GM10266 (cell line): ENCODE measurements at regions not wholly inside any gene's neighbourhood (a gene's known extent, or its start where the extent isn't known, plus 50 kb on each side); places are given as distances from the start of the nearest gene placed in this dataset.
"Not testable (repeated sequence)": the region's sequence is repeated elsewhere in the genome, so short reads cannot be mapped to it uniquely, and the experiment has no call there.

Source experiments
- DNase-seq: peaks from one replicate; pipeline ENCODE4 v3.0.0; 2012; ENCODE audit errors: extremely low spot score
- TF ChIP-seq, protein P1 (sequence below): IDR thresholded peaks from 2 replicates; pipeline ENCODE4 v1.5.1; 2012; ENCODE audit warnings: mild to moderate bottlenecking, low read depth; ENCODE audit not compliant: control insufficient read depth, insufficient read depth; ENCODE audit errors: missing control alignments

DNA sequence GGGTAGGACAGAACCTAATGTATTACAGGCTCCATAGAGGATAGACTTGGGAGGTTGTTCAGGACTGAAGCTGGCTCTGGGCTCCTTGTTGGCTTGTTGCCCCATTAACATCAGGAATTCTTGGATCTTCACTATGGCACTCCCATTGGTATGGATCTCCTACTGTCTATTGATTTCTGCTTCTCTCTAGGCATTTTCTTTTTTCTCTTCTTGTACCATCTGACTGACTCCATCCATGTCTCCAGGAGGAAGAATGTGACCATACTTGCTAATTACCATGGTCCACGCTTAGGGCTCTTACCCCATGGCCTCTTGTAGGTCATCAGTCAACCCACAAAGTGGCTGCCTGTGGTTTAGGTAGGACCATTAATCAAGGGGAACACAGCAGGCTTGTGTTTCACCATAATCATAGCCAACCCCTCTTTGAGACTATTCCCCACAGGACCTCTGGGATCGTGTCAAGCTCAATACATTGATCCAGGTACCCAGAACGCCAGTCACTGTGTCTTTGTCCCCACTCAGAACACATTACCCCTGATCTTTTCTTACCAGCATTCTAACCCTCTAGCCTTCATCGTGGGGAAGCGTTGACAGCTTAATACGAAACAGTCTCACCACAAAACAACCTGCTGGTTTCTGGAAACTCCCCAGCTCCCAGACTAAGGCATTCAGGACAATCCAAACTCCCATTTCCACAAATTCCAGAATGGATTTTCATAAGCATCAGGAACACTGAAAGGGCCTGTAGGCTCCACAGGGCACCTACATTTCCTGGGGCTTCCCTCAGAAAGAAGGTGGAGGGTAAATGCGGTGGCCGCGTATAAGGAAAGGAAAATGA is 97.1 kb downstream of the ETS2 start:
- TF ChIP-seq, protein P1, sequence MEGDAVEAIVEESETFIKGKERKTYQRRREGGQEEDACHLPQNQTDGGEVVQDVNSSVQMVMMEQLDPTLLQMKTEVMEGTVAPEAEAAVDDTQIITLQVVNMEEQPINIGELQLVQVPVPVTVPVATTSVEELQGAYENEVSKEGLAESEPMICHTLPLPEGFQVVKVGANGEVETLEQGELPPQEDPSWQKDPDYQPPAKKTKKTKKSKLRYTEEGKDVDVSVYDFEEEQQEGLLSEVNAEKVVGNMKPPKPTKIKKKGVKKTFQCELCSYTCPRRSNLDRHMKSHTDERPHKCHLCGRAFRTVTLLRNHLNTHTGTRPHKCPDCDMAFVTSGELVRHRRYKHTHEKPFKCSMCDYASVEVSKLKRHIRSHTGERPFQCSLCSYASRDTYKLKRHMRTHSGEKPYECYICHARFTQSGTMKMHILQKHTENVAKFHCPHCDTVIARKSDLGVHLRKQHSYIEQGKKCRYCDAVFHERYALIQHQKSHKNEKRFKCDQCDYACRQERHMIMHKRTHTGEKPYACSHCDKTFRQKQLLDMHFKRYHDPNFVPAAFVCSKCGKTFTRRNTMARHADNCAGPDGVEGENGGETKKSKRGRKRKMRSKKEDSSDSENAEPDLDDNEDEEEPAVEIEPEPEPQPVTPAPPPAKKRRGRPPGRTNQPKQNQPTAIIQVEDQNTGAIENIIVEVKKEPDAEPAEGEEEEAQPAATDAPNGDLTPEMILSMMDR: no peak
- no peak for DNase-seq

DNA sequence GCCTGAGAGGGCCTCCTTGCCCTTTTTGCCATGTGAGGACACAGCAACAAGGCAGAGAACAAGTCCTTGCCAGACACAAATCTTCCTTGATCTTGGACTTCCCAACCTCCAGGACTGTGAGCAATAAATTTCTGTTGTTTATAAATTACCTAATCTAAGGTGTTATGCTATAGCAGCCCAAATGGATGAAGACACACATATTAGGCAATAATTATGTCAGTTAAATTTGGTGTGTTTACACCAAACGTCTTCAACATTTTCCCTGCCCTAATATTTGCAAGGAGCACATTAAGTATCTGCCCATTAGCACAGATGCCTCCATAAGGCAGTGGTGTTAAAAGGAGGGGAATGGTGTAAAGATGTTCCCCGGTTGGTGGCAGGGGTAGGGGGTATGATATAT is 94.8 kb downstream of the ETS2 start:
- no peak for DNase-seq
- TF ChIP-seq, protein P1: no peak

DNA sequence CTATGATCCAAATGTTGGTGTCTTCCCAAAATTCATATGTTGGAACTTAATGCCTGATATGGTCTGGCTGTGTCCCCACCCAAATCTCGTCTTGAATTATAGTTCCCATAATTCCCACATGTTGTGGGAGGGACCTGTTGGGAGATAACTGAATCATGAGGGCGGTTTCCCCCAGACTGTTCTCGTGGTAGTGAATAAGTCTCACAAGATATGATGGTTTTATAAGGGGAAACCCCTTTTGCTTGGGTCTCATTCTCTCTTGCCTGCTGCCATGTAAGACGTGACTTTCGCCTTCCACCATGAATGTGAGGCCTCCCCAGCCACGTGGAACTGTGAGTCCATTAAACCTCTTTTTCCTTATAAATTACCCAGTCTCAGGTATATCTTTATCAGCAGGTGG is 94.3 kb downstream of the ETS2 start:
- not testable (repeated sequence) for DNase-seq

DNA sequence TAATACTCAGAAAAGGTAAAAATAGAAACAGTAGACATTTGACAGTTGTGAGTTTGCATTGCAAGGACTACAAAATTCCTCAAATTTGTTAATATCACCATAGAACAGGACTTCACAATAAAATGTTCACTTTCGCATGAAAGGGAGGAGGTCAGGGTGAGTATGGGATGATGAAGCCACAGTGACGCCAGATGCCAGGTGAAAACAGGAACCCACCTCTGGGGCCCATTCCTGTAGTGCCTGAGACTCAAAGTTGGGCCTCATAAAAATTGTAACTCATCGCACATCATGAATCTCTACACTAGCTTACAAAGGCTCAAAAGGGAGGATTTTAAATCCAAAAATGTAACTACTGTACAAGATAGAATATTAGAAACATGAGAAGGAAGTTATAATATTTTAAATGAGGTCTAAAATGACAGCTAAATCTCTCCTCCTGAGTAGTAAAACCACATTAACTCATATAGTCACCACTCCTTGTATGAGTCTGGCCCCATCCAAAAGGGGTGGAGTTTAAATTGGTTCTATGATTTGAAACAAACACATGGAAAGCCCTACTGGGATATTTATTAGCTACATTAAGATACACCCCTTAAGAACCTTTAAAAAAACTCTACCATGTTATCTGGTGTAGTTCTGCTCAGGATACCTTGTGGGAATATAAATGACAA is 93.7 kb downstream of the ETS2 start:
- no peak for DNase-seq
- TF ChIP-seq, protein P1: no peak

DNA sequence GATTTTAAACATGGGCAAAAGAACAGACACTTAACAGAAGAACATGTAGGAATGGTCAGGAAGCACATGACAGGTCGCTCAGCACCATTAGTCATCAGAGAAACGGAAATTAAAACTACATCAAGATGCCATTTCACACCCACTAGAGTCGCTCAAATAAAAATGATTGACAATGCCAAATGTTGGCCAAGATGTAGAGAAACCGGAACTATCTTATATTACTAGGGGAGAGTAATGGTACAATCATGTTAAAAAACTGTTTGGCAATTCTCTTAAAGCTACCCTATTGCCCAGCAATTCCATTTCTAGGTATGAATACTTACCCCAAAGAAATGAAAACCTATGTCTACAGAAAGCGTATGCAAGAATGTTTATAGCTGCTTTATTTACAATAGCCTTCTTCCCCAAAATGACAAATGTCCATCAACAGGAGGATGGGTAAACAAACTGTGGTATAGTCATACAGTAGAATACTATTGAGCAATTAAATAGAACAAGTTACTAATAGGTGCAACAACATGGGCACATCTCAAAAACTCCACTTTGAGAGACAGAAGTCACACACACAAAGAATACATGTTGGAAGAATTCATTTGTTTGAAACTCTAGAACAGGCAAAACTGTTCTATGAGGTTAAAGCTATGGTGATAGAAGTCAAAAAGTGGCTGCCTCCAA is 92.8 kb downstream of the ETS2 start:
- no peak for DNase-seq
- TF ChIP-seq, protein P1: no peak

DNA sequence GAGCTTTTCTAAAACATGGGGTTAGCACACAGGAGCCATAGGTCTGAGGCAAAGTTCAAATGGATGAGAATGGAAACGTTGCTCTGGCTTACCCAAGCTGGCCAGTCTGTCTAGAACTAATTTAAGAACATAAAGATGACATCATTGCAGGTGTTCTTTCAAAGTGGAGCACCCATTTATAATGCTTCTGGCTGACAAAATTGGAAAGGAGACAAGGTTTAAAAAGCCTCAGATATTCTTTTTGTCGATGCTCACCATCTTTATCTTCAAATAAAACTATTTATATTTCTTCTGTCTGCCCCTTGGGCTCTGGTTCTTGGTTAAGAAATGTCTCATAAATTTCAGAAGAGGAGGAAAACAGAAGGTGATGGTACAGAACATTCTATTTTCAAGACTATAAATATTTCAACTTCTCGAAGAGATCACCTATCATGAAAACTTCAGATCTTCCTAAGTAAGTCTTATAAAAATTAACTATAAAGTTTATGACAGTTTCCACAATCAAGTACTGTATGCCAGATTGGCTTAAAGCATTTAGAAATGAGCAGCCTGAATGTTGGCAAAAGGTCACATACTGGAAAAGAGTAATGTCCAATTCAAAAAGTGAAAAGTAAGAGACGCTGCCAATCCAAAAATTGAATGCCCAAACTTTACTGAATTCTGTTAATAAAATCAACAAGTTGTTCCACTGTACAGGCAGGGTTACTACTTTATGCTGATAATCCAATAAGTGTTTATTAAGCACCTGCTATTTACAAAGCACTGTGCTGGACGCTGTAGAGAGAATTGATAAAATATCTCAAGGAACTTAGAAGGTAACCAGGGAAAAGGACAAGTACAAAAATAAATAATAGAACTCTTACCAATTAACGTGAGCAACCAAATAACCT is 92.0 kb downstream of the ETS2 start:
- no peak for DNase-seq
- TF ChIP-seq, protein P1: no peak

DNA sequence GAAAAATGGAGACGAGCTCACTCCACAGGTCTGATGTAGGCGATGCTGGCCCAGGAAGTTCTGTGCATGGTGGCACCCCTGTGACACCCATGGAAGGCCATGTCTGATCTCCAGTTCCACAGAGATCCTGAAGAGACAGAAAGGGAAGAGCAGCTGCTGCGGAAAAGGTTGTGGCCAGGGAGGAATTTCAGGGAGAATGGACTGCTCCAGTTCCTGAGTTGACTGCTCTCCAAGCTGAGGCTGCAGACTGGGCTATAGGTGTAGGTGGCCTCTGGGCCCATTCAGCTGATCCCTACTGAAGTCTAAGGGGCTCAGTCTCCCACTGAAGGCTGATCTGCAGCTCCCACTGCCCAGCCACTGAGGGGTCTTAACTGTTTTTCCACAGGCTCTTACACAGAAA is 89.2 kb downstream of the ETS2 start:
- no peak for DNase-seq
- TF ChIP-seq, protein P1: no peak
